Esophagus mucosa (tissue), 1 donor: ENCODE measurements at regions not wholly inside any gene's neighbourhood (a gene's known extent, or its start where the extent isn't known, plus 50 kb on each side); places are given as distances from the start of the nearest gene placed in this dataset.

Experiments
- ATAC-seq: fragments of 200-7000 bp; cut with Tn5 transposase; one replicate; pipeline ENCODE4 v1.9.1; 2020
- donor health status: DM: yes; HTN: yes; CAD: no.

DNA sequence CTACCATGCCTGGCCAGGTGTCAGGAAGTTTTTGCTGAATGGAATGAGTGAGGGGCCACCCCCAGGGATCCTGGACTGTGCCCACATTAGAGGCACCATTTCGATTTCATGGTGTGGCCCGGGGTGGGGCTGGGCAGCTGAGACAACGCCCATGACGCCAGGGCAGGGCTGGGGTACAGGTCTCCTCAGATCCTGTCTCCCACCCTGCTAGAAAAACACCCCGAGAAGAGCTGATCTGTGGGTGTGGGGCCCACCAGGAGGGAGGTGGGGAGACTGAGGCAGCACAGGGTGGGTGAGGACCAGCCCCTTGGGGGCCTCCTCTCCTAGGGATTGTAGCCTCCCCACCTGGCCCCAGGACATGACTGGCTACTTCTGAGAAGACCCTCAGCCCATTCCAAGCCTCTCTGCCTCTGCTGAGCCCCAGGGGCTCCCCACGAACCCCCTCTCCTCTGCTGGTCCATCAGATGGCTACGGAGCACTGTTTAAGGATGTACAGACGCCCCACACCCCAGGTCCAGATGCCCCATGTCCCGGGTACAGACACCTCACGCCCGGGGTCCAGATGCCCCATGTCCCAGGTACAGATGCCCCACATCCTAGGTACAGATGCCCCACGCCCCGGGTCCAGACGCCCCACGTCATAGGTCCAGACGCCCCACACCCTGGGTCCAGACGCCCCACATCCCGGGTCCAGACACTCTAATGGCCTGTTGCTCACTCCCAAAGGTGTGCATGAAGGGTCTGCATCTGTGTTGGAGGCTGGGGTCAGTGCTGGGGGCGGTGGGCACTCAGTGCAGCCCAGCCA lies 99.4 kb downstream of the MICALL2 start:
- ATAC-seq = no peak

DNA sequence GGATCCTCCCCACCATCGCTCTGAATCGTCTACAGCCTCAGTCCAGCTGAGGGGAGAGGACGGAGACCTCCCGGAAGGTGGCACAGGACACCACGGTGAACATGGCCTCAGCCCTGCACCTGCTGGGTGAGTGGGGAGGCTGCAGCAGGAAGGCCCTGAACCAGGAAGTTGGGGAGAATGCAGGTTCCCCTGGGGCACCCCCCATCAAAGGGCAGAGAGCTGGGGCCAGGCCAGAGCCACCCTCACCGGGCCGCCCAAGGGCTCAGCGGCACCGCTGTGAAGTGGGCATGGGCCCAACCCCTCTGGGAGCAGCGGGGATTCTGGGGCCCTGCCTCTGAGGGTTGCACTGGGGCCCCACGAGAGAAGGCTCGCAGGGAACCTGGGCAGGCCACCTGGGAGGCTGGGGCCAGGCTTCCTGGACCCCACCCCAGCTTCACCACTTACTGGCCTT lies 98.7 kb downstream of the MICALL2 start:
- ATAC-seq = no peak

DNA sequence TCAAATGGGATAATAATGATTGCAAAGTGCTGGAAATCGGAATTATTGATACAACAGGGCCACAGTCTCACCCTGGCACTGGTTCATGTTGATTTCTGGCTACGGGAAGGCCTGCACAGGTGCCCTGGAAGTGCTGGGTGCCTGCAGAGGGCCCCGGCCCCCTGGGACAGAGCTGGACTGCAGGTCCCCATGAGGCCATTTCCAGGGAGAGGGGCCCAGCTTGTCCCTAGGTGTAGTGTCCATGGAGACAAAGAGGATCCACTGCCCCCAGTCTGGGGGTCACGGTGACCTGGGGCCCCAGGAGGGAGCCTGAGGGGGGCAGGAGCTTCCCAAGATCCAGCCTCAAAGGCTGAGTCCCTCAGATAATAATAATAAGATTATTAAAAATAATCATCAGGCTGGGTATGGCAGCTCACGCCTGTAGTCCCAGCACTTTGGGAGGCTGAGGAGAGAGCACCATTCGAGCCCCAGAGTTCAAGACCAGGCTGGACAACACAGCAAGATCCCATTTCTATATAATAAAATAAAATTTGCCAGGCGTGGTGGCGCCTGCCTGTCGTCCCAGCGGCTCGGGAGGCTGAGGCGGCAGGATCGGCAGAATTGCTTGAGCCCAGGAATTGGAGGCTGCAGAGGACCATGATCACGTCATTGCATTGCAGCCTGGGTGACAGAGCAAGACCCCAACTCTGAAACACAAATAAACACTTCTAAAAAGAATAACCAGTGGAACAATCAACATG lies 98.1 kb downstream of the MICALL2 start:
- ATAC-seq = no peak

DNA sequence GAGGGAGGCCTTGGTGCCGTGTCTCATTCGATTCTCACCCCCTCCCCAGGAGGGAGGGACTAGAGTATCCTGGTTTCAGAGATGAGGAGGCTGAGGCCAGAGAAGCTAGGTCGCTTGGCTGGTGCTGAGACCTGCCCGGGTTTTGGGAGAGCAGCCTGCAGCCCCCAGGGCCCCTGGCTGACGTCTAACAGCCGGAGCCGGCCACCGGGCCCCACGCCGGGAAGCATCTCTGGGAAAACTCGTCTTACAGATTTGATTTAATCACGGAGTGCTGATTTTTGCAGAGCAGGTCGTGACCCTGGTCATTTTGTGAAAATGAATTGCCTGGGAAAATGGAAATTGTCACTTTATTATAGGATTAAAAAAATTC lies 97.5 kb downstream of the MICALL2 start:
- no peak for ATAC-seq

DNA sequence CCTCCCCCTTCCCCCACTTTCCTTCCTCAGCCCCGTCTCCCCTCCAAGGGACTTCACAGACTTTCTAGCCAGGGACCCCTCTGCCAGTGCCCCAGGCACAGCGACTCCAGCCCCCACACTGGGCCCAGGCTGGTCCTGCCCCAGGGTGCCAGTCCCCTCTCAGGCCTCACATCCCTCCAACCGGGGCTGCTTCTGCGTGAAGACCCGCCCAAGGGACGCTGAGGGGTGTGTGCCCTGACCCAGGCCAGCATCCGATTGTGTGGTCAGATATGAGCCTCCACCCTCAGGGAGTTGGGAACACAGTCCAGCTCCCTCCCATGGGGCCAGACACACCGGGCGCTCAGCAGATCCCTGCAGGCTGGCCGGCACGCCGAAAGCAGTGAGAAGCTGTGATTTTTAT lies 97.0 kb downstream of the MICALL2 start:
- ATAC-seq = no peak

DNA sequence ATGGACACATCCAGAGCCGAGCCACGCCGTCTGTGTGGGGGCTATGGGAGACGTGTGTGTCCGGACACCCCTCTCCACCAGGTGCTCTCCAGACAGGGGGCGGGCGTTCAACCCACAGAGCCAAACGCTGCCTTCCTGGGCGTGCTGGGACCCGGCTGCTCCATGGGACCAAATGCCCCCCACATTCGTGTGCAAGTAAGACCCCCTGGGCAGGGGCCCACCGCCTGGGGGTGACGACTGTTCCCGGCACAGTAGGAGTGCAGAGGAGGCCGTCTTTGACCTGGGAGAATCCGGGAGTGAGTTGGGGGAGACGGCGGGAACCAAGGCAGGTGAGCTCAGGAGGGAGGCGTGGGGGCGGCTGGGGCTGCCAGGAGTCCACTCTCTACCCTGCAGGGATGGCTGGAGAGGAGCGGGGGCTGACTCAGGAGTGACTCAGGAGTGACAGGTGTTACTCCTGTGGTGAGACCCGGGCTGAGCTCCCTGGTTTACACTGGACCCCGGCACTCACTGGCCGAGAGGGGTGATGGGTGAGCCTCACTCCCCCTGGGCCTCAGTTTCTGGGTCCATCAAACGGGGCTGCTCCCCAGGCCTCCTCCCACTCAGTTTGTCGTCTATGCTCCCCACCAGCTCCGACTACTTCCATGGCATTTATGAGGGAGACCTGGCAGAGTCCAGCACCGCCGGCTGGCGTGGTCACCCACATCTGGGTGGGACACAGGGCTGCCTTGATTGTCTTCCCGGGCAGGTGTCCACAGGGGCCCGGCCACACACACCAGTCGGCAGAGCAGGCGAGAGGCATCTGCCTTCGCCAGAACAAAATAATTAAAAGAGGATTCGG lies 95.0 kb downstream of the MICALL2 start:
- ATAC-seq = no peak

DNA sequence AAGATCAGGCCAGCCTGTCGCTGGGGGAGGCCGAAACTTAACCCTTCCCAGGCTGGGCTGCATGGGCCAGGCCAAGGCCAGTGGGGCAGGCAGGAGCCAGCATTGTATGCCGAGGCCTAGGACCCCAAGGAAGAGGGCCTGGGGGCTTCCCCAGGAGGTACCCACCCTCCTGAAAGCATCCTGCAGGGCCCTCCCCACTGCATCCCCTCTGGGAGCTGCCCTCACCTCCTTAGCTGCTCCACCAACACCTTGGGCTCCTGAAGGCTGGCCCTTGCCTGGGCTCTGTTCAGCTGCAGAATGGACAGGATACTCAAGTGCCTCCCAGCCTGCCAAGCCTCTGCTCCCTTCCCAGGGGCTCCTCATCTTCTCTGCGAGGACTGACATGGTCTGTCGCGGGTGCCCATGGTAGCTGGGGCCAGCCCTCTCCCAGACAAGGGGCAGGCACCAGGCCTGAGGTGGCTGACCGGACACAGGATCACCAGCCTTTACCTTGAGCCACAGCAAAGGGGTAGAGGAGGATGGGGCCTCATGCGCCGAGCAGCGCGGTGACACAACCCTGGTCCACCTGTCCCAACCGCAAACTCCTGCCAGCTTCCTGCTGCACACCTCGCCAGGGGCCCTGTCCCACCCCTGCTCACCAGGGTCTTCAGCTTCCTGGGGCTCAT lies 94.2 kb downstream of the MICALL2 start:
- no peak for ATAC-seq

DNA sequence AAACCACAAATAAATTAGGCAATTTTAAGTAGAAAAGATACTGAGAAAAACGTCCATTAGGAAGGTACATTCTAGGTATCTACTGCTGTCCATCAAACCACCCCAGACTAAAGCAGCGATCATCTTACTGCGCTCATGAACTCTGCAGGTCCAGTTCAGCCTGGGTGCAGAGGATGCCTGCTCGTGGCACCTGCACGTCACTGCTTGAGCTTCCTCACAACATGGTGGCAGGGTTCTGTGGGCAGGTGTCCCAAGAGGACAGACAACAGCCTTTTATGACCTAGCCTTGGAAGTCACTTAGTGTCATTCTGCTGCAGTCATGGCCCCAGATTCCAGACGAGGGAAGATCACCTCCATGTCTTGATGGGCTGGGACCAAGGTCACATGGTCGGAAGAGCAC lies 93.4 kb downstream of the MICALL2 start:
- no peak for ATAC-seq

DNA sequence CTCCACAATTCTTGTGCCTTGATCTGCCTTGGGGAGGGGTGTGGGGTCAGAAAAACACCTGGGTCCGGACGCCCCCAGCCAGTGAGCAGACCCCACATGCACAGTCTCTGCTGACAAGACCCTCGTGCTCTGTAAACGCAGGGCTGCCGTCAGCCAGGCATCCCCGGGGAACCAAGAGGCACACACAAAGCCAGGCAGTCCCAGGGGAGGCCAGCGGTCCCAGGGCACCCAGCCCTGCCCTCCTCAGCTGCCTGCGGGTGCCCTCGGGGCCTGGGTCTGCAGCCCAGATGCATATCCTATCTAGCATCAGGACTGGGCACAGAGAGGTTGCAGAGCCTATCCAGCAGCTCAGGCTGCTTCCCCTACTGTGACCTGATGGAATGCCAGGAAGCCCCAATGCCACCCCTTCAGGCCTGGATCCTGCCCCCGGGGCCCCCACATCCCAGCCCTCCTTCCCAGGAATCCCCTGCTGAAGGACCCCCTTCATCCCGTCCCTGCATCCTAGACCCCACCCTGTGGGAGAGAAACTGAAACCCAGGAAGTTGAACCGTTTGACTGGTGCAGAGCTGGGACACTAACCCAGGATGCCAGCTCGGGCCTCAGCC lies 92.4 kb downstream of the MICALL2 start:
- ATAC-seq = no peak

DNA sequence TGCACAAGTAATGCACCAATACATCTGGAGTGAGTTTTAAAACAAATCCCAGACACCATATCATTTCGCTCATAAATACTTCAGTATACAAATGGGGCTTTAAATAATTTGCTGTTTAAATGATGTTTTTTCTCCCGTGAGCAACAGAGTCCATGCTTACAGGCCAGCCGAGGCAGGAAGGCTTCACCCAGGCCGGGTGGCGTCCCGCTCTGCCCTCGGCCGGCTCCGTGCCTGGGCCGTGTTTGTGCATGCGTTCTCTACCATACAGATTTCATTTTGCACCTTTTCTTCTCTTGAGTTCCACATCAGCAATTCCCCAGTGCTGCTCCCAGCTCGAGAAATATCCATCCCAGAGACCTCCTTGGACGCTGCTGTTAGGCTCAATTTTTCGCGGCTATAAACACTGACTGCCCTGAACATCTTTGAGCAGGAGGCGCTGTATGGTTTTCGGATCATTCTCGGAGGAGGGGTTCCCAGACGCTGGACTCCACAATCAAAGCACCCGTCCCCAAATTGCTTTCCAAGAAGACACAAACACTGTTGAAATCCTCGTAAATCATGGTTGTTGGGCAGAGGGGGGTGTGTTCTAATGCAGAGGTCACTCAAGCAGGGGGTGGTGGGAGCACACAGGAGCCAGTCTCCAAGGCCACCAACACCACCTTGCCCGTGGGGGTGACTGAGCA lies 91.6 kb downstream of the MICALL2 start:
- ATAC-seq = no peak

DNA sequence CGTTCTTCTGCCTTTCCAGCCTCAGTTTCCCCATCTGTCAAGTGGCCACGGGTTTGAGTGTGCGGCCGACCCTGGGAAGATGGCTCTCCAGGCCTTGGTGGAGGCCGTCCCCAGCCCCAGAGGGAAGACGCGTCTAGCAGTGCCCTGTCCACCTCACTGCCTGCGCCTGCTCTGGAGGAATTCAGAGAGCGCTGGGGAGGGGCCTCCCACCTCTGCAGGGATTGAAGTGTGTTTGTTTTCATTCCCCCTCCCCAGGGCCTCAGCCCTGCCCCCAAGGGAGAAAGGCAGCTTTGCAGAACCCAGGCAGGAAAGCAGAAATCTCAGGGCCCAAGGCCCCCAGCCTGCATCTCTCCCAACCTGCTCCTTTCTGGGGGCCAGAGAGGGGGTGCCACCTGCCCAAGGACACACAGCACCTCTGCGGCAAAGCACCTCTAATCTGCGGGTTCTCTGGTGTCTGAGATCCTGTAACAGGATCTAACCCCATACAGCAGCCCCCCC lies 91.0 kb downstream of the MICALL2 start:
- ATAC-seq = no peak

DNA sequence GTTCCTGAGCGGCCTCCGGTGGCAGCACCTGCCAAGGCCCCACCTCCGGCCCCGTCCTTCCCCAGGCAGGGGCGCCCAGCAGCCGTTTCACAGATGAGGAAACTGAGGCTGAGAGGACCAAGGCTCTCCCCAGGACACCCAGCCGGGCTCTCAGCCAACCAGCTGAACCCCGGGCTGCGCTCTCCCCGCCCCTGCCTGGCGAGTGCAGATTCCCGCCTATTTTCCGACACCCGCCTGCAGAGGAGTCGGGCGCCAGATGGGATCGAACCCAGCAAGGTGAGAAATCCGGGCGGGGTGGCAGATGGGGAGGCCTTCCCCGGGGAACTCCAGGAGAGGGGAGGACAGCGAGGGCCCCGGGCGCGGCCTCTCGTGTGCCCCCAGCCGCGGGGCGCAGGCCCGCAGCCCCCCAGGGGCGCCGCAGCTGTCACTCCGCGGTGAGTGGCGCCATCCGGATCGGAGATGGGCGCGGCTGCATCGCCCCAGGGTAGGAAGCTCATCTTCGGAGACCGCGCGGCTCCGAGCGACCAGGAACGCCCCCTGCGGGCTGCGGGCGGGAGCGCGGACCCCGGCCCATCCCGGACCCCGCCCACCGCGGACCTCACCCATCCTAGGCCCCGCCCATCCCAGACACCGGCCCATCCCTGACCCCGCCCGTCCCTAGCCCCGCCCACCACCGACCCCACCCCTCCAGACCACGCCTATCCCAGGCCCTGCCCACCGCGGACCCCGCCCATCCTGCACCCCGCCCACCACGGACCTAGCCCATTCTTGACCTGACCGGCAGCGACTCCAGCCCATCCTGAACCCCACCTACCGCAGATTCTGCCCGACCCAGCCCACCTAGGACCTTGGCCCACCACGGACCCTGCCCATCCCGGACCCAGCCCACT lies 90.3 kb downstream of the MICALL2 start:
- peak; percentile 29 for ATAC-seq

DNA sequence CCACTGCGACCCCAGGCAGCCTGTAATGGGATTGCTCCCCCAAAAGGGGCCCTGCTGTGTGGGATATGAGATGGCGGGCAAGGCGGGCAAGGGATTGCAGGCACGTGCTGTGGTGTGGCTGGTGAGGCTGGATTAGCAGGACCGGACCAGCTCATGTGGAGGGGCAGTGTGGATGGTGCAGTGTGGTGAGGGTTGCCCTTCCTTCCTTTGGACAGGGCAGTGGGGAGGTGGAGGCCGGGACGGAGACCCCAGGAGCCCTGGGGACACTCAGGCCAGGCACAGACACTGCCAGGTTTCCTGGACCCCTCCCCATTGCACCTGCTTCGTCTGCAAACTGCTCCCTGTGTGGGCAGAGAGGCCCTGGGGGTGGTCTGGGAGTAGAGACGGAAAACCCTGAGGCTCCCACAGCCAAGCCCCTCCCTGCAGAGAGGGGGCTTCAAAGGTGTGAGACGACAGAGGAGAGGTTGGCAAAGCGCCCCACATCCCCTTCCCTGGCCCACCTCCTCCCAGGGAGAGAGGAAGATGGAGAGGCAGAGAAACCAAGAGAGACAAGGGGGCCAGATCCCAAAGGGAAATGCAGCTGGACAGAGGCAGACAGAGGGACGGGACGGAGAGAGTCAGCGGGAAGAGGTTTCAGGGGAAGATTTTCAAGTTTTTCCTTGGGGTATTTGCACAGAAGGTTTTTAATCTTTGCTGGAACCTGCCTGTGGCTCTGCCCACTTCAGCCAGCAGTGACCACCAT lies 89.2 kb downstream of the MICALL2 start:
- no peak for ATAC-seq

DNA sequence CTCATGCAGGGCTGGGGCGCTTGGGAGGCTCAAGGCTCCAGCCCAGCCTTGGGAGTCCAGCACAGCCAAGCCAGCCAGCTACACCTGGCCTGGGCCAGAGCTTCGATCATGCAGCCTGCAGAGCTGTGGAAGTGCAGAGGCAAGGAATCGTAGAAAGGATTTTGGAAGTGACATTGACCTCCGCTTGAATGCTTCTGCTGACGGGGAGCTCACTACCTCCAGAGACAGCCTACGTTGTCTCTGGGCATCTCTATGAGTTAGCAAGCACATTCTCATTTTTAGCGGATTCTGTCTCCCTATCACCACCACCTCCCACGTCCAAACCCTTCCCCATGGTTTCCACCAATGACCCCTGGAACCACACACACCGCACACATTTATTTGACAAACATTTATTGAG lies 88.5 kb downstream of the MICALL2 start:
- no peak for ATAC-seq

DNA sequence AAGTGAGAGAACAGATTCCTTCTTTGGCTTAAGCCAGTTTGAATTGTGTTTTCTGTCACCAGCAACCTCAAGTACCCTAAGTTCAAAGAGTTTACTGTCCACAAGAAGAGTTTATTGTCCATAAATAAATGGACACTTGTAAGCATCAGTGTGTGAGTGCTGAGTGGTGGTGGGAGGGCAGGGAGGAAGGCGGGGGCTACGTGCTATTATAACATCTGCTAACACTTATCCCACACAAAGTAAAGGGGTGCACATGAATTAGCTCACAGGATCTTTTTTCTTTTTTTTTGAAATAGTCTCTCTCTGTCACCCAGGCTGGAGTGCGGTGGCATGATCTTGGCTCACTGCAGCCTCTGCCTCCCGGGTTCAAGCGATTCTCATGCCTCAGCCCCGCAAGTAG lies 87.2 kb downstream of the MICALL2 start:
- no peak for ATAC-seq

DNA sequence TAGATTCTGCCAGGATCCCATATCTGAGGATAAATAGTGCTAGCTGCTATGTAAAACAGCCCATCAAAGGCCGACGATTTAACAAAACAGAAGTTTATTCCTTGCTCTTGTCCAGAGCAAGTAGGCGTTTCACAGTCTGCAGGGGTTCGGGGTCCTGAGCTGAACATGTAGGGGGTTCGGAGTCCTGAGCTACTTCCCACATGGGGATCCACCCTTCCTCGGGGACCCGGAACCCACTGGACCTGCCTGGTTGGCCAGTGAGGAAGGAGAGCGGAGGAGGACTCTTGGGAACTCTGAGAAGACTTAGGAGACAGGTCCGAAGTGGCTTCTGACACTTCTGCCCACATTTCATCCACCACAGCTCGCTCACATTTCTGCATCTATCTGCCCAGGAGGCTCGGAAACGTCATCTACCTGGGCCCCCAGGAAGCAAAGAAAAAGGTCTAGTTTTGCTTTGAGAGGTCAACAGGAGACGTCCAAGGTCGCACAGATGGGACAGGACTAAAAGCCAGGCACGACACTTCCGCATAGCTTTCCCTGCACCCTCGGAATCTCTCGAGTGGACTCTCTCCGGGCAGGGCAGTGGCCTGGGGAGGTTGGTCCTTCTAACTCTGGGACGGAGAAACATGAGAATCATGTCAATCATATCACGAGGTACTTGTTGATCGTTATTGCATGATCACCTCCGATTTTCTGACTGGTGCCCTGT lies 86.4 kb downstream of the MICALL2 start:
- no peak for ATAC-seq

DNA sequence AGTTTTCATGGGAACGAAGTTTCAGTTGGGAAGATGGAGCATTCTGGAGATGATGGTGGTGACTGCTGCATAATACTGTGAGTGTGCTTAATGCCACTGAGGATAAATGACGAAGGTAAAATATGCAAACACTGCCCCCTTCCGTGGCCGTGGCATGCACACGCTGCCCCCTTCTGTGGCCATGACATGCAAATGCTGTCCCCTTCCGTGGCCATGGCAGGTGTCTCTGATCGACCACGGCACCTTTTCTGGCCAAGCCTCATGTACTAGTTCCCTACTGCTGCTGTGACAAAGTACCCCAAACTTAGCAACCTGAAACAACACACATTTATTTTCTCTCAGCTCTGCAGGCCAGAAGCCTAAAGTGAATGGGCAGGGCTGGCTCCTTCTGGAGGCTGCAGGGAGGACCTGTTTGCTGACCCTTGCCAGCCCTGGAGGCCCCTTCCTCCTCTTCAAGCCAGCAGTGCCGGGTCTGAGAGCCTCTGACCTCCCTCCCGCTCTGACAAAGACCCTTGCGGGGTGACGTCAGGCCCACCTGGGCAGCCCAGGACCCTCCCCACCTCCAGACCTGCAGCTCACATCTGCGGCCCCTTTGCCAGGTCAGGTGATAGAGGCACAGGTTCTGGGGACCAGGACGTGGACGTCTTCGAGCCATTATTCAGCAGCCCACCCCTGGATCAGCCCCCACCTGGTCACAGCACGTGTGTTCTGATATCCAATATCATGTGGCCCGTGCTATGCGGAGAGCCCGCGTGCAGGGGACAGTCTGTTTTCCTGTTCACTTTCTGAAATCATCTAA lies 82.0 kb downstream of the MICALL2 start:
- ATAC-seq = no peak
